NB4 (cell line): ENCODE measurements at regions not wholly inside any gene's neighbourhood (a gene's known extent, or its start where the extent isn't known, plus 50 kb on each side); places are given as distances from the start of the nearest gene placed in this dataset.

ENCODE experiments used
- MYC ChIP-seq: IDR thresholded peaks from 2 replicates; pipeline ENCODE4 v1.6.1; 2011; ENCODE audit warnings: low read depth, low read length
- POLR2A ChIP-seq: IDR thresholded peaks from 2 replicates; pipeline ENCODE4 v1.6.1; 2011; ENCODE audit warnings: mild to moderate bottlenecking; ENCODE audit not compliant: insufficient read length; ENCODE audit errors: extremely low read depth
- TF ChIP-seq, protein P1 (sequence below): IDR thresholded peaks from one replicate; pipeline ENCODE4 v1.5.1; 2012; ENCODE audit warnings: low read depth, low read length

DNA sequence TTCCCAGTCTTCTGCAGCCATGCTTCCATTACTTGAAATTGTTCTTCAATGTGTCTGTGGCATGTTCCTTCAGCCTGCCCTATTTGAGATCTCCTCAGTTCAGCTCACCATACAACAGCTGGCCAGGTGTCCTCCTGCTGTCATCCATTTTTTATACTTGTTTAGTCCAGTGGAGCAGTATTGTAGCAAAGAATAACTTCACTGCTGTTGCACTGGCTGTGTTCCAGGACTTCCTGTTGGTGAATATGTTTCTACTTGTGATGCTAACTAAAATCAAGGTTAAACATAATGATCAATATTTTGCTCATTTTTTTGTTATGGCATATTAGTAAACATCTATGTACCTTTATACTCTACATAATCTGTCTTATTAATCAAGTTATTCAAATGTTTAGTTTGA lies 1394.1 kb downstream of the PCDH9 start:
- TF ChIP-seq, protein P1, sequence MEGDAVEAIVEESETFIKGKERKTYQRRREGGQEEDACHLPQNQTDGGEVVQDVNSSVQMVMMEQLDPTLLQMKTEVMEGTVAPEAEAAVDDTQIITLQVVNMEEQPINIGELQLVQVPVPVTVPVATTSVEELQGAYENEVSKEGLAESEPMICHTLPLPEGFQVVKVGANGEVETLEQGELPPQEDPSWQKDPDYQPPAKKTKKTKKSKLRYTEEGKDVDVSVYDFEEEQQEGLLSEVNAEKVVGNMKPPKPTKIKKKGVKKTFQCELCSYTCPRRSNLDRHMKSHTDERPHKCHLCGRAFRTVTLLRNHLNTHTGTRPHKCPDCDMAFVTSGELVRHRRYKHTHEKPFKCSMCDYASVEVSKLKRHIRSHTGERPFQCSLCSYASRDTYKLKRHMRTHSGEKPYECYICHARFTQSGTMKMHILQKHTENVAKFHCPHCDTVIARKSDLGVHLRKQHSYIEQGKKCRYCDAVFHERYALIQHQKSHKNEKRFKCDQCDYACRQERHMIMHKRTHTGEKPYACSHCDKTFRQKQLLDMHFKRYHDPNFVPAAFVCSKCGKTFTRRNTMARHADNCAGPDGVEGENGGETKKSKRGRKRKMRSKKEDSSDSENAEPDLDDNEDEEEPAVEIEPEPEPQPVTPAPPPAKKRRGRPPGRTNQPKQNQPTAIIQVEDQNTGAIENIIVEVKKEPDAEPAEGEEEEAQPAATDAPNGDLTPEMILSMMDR, result no peak
- TF ChIP-seq POLR2A, result no peak
- TF ChIP-seq MYC, result no peak
